ENCODE measurements at regions not wholly inside any gene's neighbourhood (a gene's known extent, or its start where the extent isn't known, plus 50 kb on each side); places are given as distances from the start of the nearest gene placed in this dataset.
"Not testable (repeated sequence)": the region's sequence is repeated elsewhere in the genome, so short reads cannot be mapped to it uniquely, and the experiment has no call there.

DNA sequence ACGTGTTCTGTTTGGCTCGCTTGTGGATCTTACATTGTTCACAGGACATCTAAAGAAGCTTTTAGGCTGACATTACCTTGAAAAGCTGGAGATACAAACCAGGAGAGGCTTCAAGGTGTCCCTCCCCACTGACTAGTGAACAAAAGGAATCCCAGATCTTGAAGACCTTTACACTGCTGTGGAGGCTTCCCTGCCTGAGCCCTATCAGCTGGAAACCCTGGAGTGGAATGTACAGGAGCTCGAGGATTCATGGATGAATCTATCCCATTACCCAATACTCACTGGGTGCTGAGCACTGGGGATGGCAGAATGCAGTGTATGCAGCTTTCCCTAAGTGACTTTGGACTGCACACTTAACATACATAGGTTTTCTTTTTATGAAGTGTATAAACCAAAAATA lies 82.3 kb upstream of the MFGE8 start:
- DNase-seq (ENCODE audit: low read depth): no peak

DNA sequence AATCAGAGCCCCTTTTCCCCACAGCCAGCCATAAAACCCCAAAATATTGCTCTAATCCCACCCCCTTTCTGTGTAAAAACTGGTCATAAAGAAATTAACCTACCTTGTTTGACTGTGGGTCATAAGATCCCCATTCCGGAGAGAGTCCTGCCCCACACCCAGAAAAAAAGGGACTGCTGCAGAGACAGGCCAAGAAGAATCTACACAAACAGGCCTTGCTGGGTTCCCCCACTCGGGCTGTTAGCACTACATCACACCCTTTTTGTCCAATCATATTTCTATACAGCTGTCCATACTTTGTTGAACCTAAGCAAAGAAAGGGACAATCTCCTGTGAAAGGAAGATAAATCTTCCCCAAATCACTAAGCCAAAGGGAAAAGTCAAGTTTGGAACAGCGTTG lies 84.4 kb upstream of the MFGE8 start:
- DNase-seq (ENCODE audit: low read depth): no peak

DNA sequence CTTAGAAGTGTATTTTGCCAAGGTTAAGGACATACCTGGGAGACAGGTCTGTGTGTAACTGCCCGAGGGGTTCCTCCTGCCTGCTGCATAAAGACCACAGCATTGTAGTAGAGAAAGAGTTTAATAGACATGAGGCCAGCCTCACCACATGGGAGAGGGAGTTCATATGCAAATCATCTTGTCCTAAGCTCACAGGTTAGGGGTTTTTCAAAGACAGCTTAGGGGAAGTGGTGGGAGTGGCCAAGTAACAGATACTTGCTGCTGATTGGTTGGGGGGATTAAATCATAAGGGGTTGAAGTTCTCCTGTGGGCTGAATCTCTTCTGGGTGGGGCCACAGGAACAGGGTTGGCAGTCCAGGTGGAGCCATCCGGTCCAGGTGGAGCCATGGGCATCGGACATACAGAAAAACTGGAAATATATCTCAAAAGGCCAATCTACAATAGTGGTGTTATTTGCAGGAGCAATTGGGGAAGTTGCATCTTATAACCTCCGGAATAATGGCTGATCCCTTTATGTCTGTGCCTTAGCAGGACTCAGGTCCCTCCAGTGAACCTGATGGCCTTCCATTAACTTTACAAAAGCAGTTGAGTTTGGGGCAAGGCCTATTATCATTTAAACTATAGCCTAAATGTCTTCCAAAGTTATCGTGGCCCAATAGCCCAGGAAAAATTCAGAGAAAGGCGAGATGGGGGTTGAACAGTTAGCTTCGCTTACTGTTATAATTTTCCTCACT lies 86.0 kb upstream of the MFGE8 start:
- no peak for DNase-seq (ENCODE audit: low read depth)

GRCh38 chr15:89001708-89002275 lies 86.5 kb upstream of the ABHD2 start:
- not testable (repeated sequence) for DNase-seq (ENCODE audit: low read depth)

DNA sequence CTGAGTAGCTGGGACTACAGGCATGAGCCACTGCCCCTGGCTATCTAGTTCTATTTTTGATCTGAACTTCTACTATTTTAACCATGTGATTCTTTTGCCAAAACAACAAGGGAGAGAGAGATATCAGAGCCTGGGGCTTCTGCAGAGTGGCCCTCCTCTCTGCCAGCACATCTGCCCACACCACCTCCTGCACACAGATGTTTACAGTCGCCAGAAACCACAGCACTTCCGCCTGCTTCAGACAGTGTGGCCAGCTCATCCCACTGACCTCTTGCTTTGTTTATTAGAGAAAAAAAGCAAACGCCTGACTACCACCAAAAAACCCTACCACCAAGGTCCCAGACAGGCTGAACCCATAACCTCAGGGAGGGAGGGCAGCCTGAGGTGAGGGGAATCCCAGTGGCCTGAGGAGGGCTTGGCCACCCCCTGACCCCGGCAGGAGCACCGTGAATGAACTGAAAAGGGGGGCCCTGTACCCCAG lies 85.9 kb upstream of the ABHD2 start:
- no peak for DNase-seq (ENCODE audit: low read depth)

GRCh38 chr15:89002830-89003229 lies 85.4 kb upstream of the ABHD2 start:
- DNase-seq (ENCODE audit: low read depth): no peak

DNA sequence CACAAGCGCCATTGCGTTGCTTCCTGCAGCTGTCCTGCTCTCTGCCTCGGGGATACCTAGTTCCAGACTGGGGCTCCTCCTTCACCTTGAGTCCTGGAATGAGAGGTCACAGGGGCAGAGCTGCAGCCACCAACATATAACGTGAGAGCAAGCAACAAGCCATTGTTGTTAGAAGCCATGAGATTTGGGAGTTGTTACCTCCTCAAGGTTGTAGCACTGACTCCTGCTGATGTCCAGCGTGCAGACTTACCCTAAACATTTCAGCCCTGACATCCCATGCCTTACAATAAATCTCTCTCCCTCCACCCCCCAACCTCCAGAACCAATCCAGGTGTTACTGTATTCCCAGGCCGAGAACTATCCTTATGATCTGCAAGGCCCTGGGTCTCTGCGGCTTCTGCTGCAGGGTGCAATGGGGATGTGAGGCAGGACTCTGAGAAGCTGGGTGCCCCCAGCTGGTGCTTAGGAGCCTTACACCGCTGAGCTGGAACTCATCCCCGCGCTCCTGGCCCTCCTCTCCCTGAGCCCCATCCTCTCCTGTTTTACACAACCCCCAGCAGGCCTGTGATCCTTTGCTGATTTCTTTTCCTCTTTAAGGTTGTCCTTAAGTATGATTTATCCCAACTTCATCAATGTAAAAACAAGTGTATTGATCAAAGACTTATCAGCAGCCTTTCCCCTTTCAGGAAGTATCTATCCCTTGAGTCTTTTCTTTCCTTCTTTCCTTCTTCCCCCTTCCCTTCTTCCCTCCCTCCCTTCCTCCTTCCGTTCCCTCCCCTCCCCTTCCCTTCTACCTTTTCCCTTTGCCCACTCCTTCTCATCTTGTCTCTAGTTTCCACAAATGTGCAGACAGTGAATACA lies 84.2 kb upstream of the ABHD2 start:
- no peak for DNase-seq (ENCODE audit: low read depth)

DNA sequence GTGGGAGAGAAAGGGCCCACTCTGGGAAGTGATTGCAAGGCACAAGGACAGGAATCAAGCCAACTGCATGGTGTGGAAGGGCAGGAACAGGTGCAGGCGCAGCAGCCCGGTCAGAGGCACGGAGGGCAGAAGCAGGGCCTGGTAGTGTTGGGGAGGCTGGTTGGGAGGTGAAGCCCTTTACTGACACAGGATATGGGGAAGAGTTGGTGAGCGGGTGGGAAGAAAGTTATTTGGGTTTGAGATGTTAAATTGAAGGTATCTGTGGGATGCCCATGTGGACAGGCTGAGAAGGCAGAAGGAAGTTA lies 83.6 kb upstream of the ABHD2 start:
- no peak for DNase-seq (ENCODE audit: low read depth)

DNA sequence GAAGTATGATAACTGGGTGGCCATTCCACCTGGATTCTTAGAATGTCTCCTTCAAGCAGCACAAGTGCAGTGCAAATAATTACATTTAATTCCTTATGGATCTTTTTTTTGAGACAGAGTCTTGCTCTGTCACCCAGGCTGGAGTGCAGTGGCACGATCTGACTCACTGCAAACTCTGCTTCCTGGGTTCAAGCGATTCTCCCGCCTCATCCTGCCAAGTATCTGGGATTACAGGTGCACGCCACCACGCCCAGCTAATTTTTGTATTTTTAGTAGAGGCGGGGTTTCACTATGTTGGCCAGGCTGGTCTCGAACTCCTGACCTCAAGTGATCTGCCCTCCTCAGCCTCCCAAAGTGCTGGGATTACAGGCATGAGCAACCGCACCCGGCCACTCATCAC lies 80.7 kb upstream of the ABHD2 start:
- DNase-seq (ENCODE audit: low read depth): not testable (repeated sequence)

DNA sequence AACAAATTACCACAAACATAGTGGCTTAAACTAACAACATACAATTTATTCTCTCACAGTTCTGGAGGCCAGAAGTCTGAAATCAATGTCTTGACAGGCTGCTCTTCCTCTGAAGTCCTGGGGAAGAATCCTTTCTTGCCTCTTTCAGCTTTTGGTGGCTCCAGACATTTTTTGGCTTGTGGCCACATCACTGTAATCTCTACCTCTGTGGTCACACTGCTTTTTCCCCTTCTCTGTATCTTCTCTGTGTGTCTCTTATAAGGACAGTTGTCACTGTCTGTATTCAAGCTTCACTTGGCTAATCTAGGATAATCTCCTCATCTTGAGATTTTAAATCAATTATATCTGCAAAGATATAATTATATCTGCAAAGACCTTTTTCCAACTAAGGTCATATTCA lies 80.3 kb upstream of the ABHD2 start:
- DNase-seq (ENCODE audit: low read depth): no peak

GRCh38 chr15:89009080-89009479 lies 79.2 kb upstream of the ABHD2 start:
- DNase-seq (ENCODE audit: low read depth): no peak

- no peak for DNase-seq (ENCODE audit: low read depth)
Measured at GRCh38 chr15:89015412-89016097, 72.7 kb upstream of the ABHD2 start.

- DNase-seq (ENCODE audit: low read depth): no peak
Measured at GRCh38 chr15:89016549-89017041, 71.7 kb upstream of the ABHD2 start.

GRCh38 chr15:89017370-89018066 lies 70.7 kb upstream of the ABHD2 start:
- DNase-seq (ENCODE audit: low read depth): peak; percentile 72

GRCh38 chr15:89018207-89018606 lies 70.0 kb upstream of the ABHD2 start:
- DNase-seq (ENCODE audit: low read depth): no peak

GRCh38 chr15:89019436-89019835 lies 68.8 kb upstream of the ABHD2 start:
- no peak for DNase-seq (ENCODE audit: low read depth)

DNA sequence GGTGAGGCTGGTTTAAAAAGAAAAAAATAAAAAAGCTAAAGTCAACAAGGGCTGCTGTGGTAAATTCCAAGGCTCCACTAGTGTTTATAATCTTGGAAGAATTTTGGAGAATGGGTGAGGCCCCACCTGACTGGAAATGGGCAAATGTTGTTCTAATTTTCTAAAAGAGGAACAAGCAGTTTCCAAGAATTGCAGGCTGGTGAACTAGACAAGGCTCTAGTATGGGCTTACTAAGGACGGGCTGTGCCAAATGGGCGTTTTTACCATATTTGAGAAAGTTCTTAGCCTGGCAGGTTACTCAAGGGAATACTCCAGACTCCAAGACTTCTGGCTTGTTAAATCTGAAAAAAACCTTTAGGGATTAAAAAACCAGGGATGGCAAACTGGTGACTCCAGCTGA lies 67.0 kb upstream of the ABHD2 start:
- DNase-seq (ENCODE audit: low read depth): no peak

- DNase-seq (ENCODE audit: low read depth): not testable (repeated sequence)
Measured at GRCh38 chr15:89021886-89022285, 66.4 kb upstream of the ABHD2 start.

GRCh38 chr15:89023311-89023961 lies 64.8 kb upstream of the ABHD2 start:
- no peak for DNase-seq (ENCODE audit: low read depth)

GRCh38 chr15:89024418-89024817 lies 63.8 kb upstream of the ABHD2 start:
- DNase-seq (ENCODE audit: low read depth): no peak

- DNase-seq (ENCODE audit: low read depth): no peak
Measured at GRCh38 chr15:89026167-89026566, 62.1 kb upstream of the ABHD2 start.
